ENCODE measurements at regions not wholly inside any gene's neighbourhood (a gene's known extent, or its start where the extent isn't known, plus 50 kb on each side); places are given as distances from the start of the nearest gene placed in this dataset.

DNA sequence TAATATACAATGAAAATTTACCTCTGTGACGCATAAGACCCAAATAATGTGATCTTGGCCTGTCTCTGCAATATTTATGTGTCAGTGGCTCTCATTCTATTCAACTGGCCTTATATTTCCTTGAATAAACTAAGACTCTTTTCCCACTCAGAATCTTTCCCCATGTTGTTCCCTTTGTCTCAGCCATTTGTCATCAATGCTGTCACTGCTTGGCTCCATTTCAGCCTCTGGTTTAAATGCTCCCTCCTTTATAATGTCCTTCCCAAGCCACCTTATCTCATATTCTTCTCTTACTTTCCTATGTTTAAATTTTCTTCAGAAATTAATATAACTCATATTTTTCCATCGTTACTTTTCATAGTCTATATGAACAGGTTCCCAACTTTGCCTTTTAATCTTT is 158.3 kb upstream of the DTNA start:
- TF ChIP-seq YY1 (IDR thresholded peaks at IDR 0.05; ENCODE audit: insufficient read depth, insufficient read length) (no peak), SUZ12 (IDR thresholded peaks at IDR 0.05; ENCODE audit: extremely low read depth, insufficient read depth, insufficient read length) (no peak), ZNF274 (IDR thresholded peaks at IDR 0.05; ENCODE audit: low read depth, low read length) (no peak)
